ENCODE measurements at regions not wholly inside any gene's neighbourhood (a gene's known extent, or its start where the extent isn't known, plus 50 kb on each side); places are given as distances from the start of the nearest gene placed in this dataset.
"Not testable (repeated sequence)": the region's sequence is repeated elsewhere in the genome, so short reads cannot be mapped to it uniquely, and the experiment has no call there.

GRCh38 chr16:13848795-13849194 is 71.2 kb upstream of the ERCC4 start:
- Histone ChIP-seq H3K36me3 (ENCODE audit: insufficient read depth, low read length) (no peaks in the 10 kb centered on the region), H3K4me2 (ENCODE audit: low read length) (no peak overlapping the region), H3K4me3 (ENCODE audit: low read depth, low read length, poor library complexity, severe bottlenecking) (no peak overlapping the region), H3K4me1 (ENCODE audit: insufficient read depth, low read length, poor library complexity, severe bottlenecking) (no peaks in the 10 kb centered on the region), H3K79me2 (ENCODE audit: insufficient read depth, low read depth, low read length) (no peaks in the 10 kb centered on the region), H3K27ac (ENCODE audit: low read depth, low read length, poor library complexity, severe bottlenecking) (no peak overlapping the region), H3K9me3 (ENCODE audit: low read length) (no peaks in the 10 kb centered on the region), H2AFZ (ENCODE audit: low read length) (no peak overlapping the region), H3K9me2 (ENCODE audit: insufficient read depth, low read length) (no peaks in the 10 kb centered on the region), H4K20me1 (ENCODE audit: insufficient read depth, low read length) (no peaks in the 10 kb centered on the region)
- intact Hi-C loops (cut with micrococcal nuclease; ENCODE audit: unreplicated experiment) = no loop called here
- TF ChIP-seq EZH2phosphoT487 (IDR thresholded peaks at IDR 0.05; ENCODE audit: borderline replicate concordance, low read depth, low read length) = no peak
- peak; percentile 26; the same call in 1 of the 2 replicates for TF ChIP-seq CTCF (conservative IDR thresholded peaks at IDR 0.05; ENCODE audit: low read length)
- CTCF ChIA-PET (ENCODE audit: unreplicated experiment) = no interaction called here
- POLR2A ChIA-PET = no interaction called here
- no peak for DNase-seq (ENCODE audit: low spot score)
- BruUV-seq (replicated peaks) = no TSS peak

- H3K4me3 ChIP-seq (ENCODE audit: low read depth, low read length, poor library complexity, severe bottlenecking); BruUV-seq (replicated peaks); H2AFZ ChIP-seq (ENCODE audit: low read length); H3K79me2 ChIP-seq (ENCODE audit: insufficient read depth, low read depth, low read length); CTCF ChIA-PET (ENCODE audit: unreplicated experiment); DNase-seq (ENCODE audit: low spot score); H3K4me1 ChIP-seq (ENCODE audit: insufficient read depth, low read length, poor library complexity, severe bottlenecking); intact Hi-C loops (cut with micrococcal nuclease; ENCODE audit: unreplicated experiment); POLR2A ChIA-PET; H3K9me2 ChIP-seq (ENCODE audit: insufficient read depth, low read length); H3K36me3 ChIP-seq (ENCODE audit: insufficient read depth, low read length); H4K20me1 ChIP-seq (ENCODE audit: insufficient read depth, low read length); H3K4me2 ChIP-seq (ENCODE audit: low read length); H3K27ac ChIP-seq (ENCODE audit: low read depth, low read length, poor library complexity, severe bottlenecking); H3K9me3 ChIP-seq (ENCODE audit: low read length): not testable (repeated sequence)
Observed at GRCh38 chr16:13850173-13850572, 69.8 kb upstream of the ERCC4 start.

- intact Hi-C loops (cut with micrococcal nuclease; ENCODE audit: unreplicated experiment) = no loop called here
- no TSS peak for BruUV-seq (replicated peaks)
- Histone ChIP-seq H3K27ac (ENCODE audit: low read depth, low read length, poor library complexity, severe bottlenecking) (no peak overlapping the region), H3K4me2 (ENCODE audit: low read length) (no peak overlapping the region), H3K9me3 (ENCODE audit: low read length) (no peaks in the 10 kb centered on the region), H3K9me2 (ENCODE audit: insufficient read depth, low read length) (no peaks in the 10 kb centered on the region), H3K4me3 (ENCODE audit: low read depth, low read length, poor library complexity, severe bottlenecking) (no peak overlapping the region), H3K36me3 (ENCODE audit: insufficient read depth, low read length) (no peaks in the 10 kb centered on the region), H3K4me1 (ENCODE audit: insufficient read depth, low read length, poor library complexity, severe bottlenecking) (no peaks in the 10 kb centered on the region), H2AFZ (ENCODE audit: low read length) (no peak overlapping the region), H3K79me2 (ENCODE audit: insufficient read depth, low read depth, low read length) (no peaks in the 10 kb centered on the region), H4K20me1 (ENCODE audit: insufficient read depth, low read length) (no peaks in the 10 kb centered on the region)
- ChIA-PET CTCF (ENCODE audit: unreplicated experiment) (no interaction called here), POLR2A (interaction anchor here (0.6 kb wide), 1 partner anchor 615 kb away, joined by 3 read pairs; no protein-coding TSS in a partner anchor)
- TF ChIP-seq EZH2phosphoT487 (IDR thresholded peaks at IDR 0.05; ENCODE audit: borderline replicate concordance, low read depth, low read length) = no peak
- TF ChIP-seq CTCF (conservative IDR thresholded peaks at IDR 0.05; ENCODE audit: low read length) = no peak
- no peak for DNase-seq (ENCODE audit: low spot score)
Observed at GRCh38 chr16:13852827-13853226, 67.1 kb upstream of the ERCC4 start.

Measured in OCI-LY7 (cell line).